Subcutaneous abdominal adipose tissue (tissue), 5 donors: ENCODE measurements at regions not wholly inside any gene's neighbourhood (a gene's known extent, or its start where the extent isn't known, plus 50 kb on each side); places are given as distances from the start of the nearest gene placed in this dataset.

ENCODE experiments used
- H3K27ac ChIP-seq: one replicate; pipeline ENCODE4 v1.7.0; 2013; ENCODE audit warnings: low read depth, mild to moderate bottlenecking, inconsistent platforms, low read length, moderate library complexity
- H3K27me3 ChIP-seq, 5 donors: one replicate each; pipeline ENCODE4 v1.7.0; 2013; ENCODE audit warnings: low read length in 5 of 5, inconsistent platforms in 1 of 5; ENCODE audit not compliant: control insufficient read depth in 5 of 5, insufficient read depth in 4 of 5
- H3K36me3 ChIP-seq, 5 donors: one replicate each; pipeline ENCODE4 v1.7.0; 2013; ENCODE audit warnings: low read length in 5 of 5; ENCODE audit not compliant: control insufficient read depth in 5 of 5, insufficient read depth in 5 of 5
- H3K4me1 ChIP-seq, 5 donors: one replicate each; pipeline ENCODE4 v1.7.0; 2013; ENCODE audit warnings: low read length in 5 of 5, mild to moderate bottlenecking in 3 of 5, moderate library complexity in 1 of 5; ENCODE audit not compliant: control insufficient read depth in 5 of 5, insufficient read depth in 5 of 5
- H3K4me3 ChIP-seq, 5 donors: one replicate each; pipeline ENCODE4 v1.7.0; 2013; ENCODE audit warnings: low read length in 5 of 5, low read depth in 1 of 5
- H3K9ac ChIP-seq, 5 donors: one replicate each; pipeline ENCODE4 v1.7.0; 2013; ENCODE audit warnings: low read length in 5 of 5, mild to moderate bottlenecking in 4 of 5, moderate library complexity in 3 of 5
- H3K9me3 ChIP-seq, 5 donors: one replicate each; pipeline ENCODE4 v1.7.0; 2013; ENCODE audit warnings: low read length in 5 of 5; ENCODE audit not compliant: control insufficient read depth in 5 of 5
- donor health status: healthy.
- donor health status: healthy.
- donor health status: healthy.
- donor health status: healthy.
- donor health status: healthy.

GRCh38 chr18:24979235-24979634, 372.7 kb downstream of the ZNF521 start:
- Histone ChIP-seq H3K4me3 (no peak overlapping the region), H3K27ac (no peak overlapping the region), H3K36me3 (no peaks in the 10 kb centered on the region), H3K4me1 (no peaks in the 10 kb centered on the region), H3K27me3 (no peaks in the 10 kb centered on the region), H3K9ac (no peak overlapping the region), H3K9me3 (no peaks in the 10 kb centered on the region)

GRCh38 chr18:24982831-24983230, 369.1 kb downstream of the ZNF521 start:
- Histone ChIP-seq H3K4me1 (peaks cover 2 to 20% (median 9%) of the 10 kb centered on the region in 5 donors), H3K27me3 (no peaks in the 10 kb centered on the region)

GRCh38 chr18:24983566-24984139, 368.3 kb downstream of the ZNF521 start:
- Histone ChIP-seq H3K4me1 (peaks cover 2 to 28% (median 17%) of the 10 kb centered on the region in 5 donors), H3K9me3 (no peaks in the 10 kb centered on the region), H3K27me3 (no peaks in the 10 kb centered on the region), H3K9ac (no peak overlapping the region), H3K36me3 (no peaks in the 10 kb centered on the region), H3K4me3 (no peak overlapping the region), H3K27ac (no peak overlapping the region)

More at GRCh38 chr18:24982831-24983230, 369.1 kb downstream of the ZNF521 start:
- Histone ChIP-seq H3K9ac (no peak overlapping the region), H3K27ac (no peak overlapping the region), H3K36me3 (no peaks in the 10 kb centered on the region), H3K9me3 (no peaks in the 10 kb centered on the region), H3K4me3 (no peak overlapping the region)

GRCh38 chr18:24985586-24985985, 366.4 kb downstream of the ZNF521 start:
- Histone ChIP-seq H3K9me3 (no peaks in the 10 kb centered on the region), H3K27ac (no peak overlapping the region), H3K4me3 (peak overlapping the region in 2 of 5 donors; percentile 15 to 24), H3K4me1 (peaks cover 2 to 40% (median 26%) of the 10 kb centered on the region in 5 donors), H3K9ac (no peak overlapping the region), H3K36me3 (no peaks in the 10 kb centered on the region), H3K27me3 (no peaks in the 10 kb centered on the region)

GRCh38 chr18:24986666-24987302, 365.2 kb downstream of the ZNF521 start:
- Histone ChIP-seq H3K27me3 (no peaks in the 10 kb centered on the region), H3K4me3 (peak overlapping the region; percentile 2 to 25 (median 17)), H3K27ac (no peak overlapping the region)

GRCh38 chr18:24987303-24988252, 364.4 kb downstream of the ZNF521 start:
- H3K4me1 ChIP-seq: peaks cover 5 to 54% (median 39%) of the 10 kb centered on the region in 5 donors
- H3K27me3 ChIP-seq: no peaks in the 10 kb centered on the region
- H3K36me3 ChIP-seq: no peaks in the 10 kb centered on the region
- H3K4me3 ChIP-seq: peak overlapping the region; percentile 2 to 52 (median 24)
- no peaks in the 10 kb centered on the region for H3K9me3 ChIP-seq
- H3K27ac ChIP-seq: no peak overlapping the region
- H3K9ac ChIP-seq: no peak overlapping the region

More at GRCh38 chr18:24986666-24987302, 365.2 kb downstream of the ZNF521 start:
- Histone ChIP-seq H3K9ac (peak overlapping the region in 1 of 5 donors; percentile 28), H3K9me3 (no peaks in the 10 kb centered on the region), H3K4me1 (peaks cover 5 to 52% (median 38%) of the 10 kb centered on the region in 5 donors), H3K36me3 (no peaks in the 10 kb centered on the region)

GRCh38 chr18:24988253-24988840, 363.6 kb downstream of the ZNF521 start:
- Histone ChIP-seq H3K27ac (no peak overlapping the region), H3K27me3 (no peaks in the 10 kb centered on the region), H3K36me3 (no peaks in the 10 kb centered on the region), H3K4me1 (peaks cover 5 to 54% (median 39%) of the 10 kb centered on the region in 5 donors), H3K4me3 (peak overlapping the region in 3 of 5 donors; percentile 19 to 52 (median 37)), H3K9me3 (no peaks in the 10 kb centered on the region), H3K9ac (no peak overlapping the region)

- no peak overlapping the region for H3K4me3 ChIP-seq
- H3K27ac ChIP-seq: no peak overlapping the region
- H3K36me3 ChIP-seq: no peaks in the 10 kb centered on the region
- H3K9ac ChIP-seq: no peak overlapping the region
- H3K27me3 ChIP-seq: no peaks in the 10 kb centered on the region
- H3K9me3 ChIP-seq: no peaks in the 10 kb centered on the region
- peaks cover 5 to 54% (median 39%) of the 10 kb centered on the region in 5 donors for H3K4me1 ChIP-seq
Observed at GRCh38 chr18:24989760-24990593, 362.0 kb downstream of the ZNF521 start.

- Histone ChIP-seq H3K4me3 (no peak overlapping the region), H3K27ac (no peak overlapping the region), H3K9ac (no peak overlapping the region), H3K4me1 (peaks cover 5 to 54% (median 39%) of the 10 kb centered on the region in 5 donors), H3K9me3 (no peaks in the 10 kb centered on the region), H3K36me3 (no peaks in the 10 kb centered on the region), H3K27me3 (no peaks in the 10 kb centered on the region)
Observed at GRCh38 chr18:24990671-24991134, 361.3 kb downstream of the ZNF521 start.
